NT2/D1 (cell line): ENCODE measurements at regions not wholly inside any gene's neighbourhood (a gene's known extent, or its start where the extent isn't known, plus 50 kb on each side); places are given as distances from the start of the nearest gene placed in this dataset.

Source experiments
- SUZ12 ChIP-seq: IDR thresholded peaks from 2 replicates; pipeline ENCODE4 v1.6.1; 2011; ENCODE audit not compliant: insufficient read length, insufficient read depth; ENCODE audit errors: extremely low read depth
- ZNF274 ChIP-seq: IDR thresholded peaks from 2 replicates; pipeline ENCODE4 v1.6.1; 2011; ENCODE audit warnings: mild to moderate bottlenecking, low read depth, low read length

- TF ChIP-seq ZNF274 (no peak), SUZ12 (no peak)
These were observed 454.9 kb downstream of the ENC1 start for GRCh38 chr5:74185599-74185998.
